Activated B cell treated with CpG ODN at 0.5 μM for 24 hours (primary cell): ENCODE measurements at regions not wholly inside any gene's neighbourhood (a gene's known extent, or its start where the extent isn't known, plus 50 kb on each side); places are given as distances from the start of the nearest gene placed in this dataset.

Experiments
- ATAC-seq: fragments of 200-7000 bp; cut with Tn5 transposase; one replicate; pipeline ENCODE4 v1.10.0; 2021; ENCODE audit warnings: low read depth, mild to moderate bottlenecking, moderate library complexity
- CTCF ChIA-PET: fragments of 350-600 bp; sonication (Branson Sonifier 250); formaldehyde crosslinking; loops from one replicate; lab custom pipeline; 2021; ENCODE audit warnings: antibody characterized with exemption; lab: Charles Lee
- POLR2A ChIA-PET: fragments of 350-600 bp; sonication (Branson Sonifier 250); formaldehyde crosslinking; loops from one replicate; lab custom pipeline; 2021; ENCODE audit warnings: antibody characterized with exemption; lab: Charles Lee
- DNase-seq: peaks from one replicate; pipeline ENCODE4 v3.0.0; 2022
- H3K27ac Mint-ChIP-seq: one replicate; pipeline ENCODE4 v1.8.0; 2020; ENCODE audit warnings: mixed read lengths
- H3K27me3 Mint-ChIP-seq: one replicate; pipeline ENCODE4 v1.8.0; 2021; ENCODE audit warnings: mixed read lengths
- H3K36me3 Mint-ChIP-seq: one replicate; pipeline ENCODE4 v1.8.0; 2021; ENCODE audit warnings: low read depth, mixed read lengths
- H3K4me1 Mint-ChIP-seq: one replicate; pipeline ENCODE4 v1.8.0; 2021; ENCODE audit warnings: mixed read lengths
- H3K4me3 Mint-ChIP-seq: one replicate; pipeline ENCODE4 v1.8.0; 2020; ENCODE audit warnings: mild to moderate bottlenecking, mixed read lengths
- H3K9me3 Mint-ChIP-seq: one replicate; pipeline ENCODE4 v1.8.0; 2020; ENCODE audit warnings: mixed read lengths
- intact Hi-C: fragments of 100-400 bp; cut with micrococcal nuclease; formaldehyde crosslinking; loops from one replicate; pipeline ENCODE4 v1.15.1; 2024
- TF ChIP-seq, protein P1 (sequence below): fragments of 200-600 bp; IDR thresholded peaks from one replicate; pipeline ENCODE4 v1.8.0; 2022; ENCODE audit warnings: antibody characterized with exemption, mild to moderate bottlenecking

DNA sequence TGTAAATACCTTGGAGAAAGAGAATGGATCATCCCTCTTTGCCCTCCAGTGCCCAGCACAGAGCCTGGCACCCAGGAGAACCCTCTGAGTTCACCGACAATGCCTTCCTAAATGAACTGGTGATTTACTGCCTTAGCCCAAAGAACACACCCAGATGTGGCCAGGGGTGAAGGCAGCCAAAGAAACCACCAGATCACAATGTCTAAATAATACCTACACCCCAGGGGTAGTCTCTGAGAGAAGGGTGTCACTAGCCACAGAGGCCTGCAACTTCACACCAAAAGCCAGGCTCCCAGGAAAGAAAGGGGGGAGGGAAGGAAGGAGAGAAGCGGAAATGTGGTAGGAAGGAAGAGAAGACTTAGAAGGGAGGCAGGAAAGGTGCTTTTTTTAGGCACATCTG, 65.7 kb downstream of the RPL27A start:
- no peak overlapping the region for H3K27ac Mint-ChIP-seq
- TF ChIP-seq, protein P1, sequence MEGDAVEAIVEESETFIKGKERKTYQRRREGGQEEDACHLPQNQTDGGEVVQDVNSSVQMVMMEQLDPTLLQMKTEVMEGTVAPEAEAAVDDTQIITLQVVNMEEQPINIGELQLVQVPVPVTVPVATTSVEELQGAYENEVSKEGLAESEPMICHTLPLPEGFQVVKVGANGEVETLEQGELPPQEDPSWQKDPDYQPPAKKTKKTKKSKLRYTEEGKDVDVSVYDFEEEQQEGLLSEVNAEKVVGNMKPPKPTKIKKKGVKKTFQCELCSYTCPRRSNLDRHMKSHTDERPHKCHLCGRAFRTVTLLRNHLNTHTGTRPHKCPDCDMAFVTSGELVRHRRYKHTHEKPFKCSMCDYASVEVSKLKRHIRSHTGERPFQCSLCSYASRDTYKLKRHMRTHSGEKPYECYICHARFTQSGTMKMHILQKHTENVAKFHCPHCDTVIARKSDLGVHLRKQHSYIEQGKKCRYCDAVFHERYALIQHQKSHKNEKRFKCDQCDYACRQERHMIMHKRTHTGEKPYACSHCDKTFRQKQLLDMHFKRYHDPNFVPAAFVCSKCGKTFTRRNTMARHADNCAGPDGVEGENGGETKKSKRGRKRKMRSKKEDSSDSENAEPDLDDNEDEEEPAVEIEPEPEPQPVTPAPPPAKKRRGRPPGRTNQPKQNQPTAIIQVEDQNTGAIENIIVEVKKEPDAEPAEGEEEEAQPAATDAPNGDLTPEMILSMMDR, result no peak
- ChIA-PET CTCF (no interaction called here), POLR2A (no interaction called here)
- H3K27me3 Mint-ChIP-seq, result peaks cover 9% of the 10 kb centered on the region
- H3K4me3 Mint-ChIP-seq, result no peak overlapping the region
- DNase-seq, result no peak
- peaks cover 3% of the 10 kb centered on the region for H3K4me1 Mint-ChIP-seq
- intact Hi-C loops, result no loop called here
- H3K9me3 Mint-ChIP-seq, result no peaks in the 10 kb centered on the region
- no peaks in the 10 kb centered on the region for H3K36me3 Mint-ChIP-seq
- no peak for ATAC-seq

DNA sequence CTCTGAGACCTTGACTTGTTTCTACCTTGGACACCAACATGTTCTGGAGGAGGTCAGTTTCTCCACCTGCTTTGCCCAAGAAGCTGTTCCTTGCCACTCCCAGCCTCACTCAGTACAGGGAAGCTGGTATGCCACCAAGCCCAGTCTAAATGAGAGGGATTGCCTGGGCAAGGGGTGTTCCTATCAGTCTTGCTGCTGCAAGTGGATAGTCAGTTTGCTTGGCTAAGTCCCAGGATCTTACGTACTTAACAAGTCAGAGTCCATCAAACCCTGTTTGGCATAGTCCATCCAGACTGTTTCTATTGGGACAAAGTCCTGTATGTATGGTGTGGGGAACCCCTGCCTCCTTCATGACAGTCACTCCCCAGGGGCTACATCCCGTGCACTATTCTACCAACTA, 66.6 kb downstream of the RPL27A start:
- H3K27me3 Mint-ChIP-seq, result peaks cover 9% of the 10 kb centered on the region
- ATAC-seq (no peak), DNase-seq (no peak)
- no peaks in the 10 kb centered on the region for H3K9me3 Mint-ChIP-seq
- H3K36me3 Mint-ChIP-seq, result no peaks in the 10 kb centered on the region
- no peak overlapping the region for H3K4me3 Mint-ChIP-seq
- peaks cover 3% of the 10 kb centered on the region for H3K4me1 Mint-ChIP-seq
- intact Hi-C loops, result no loop called here
- TF ChIP-seq, protein P1, result no peak
- POLR2A ChIA-PET, result no interaction called here
- CTCF ChIA-PET, result interaction anchor here (1.1 kb wide), 1 partner anchor 29 kb away, joined by 3 read pairs; no protein-coding TSS in a partner anchor
- no peak overlapping the region for H3K27ac Mint-ChIP-seq

DNA sequence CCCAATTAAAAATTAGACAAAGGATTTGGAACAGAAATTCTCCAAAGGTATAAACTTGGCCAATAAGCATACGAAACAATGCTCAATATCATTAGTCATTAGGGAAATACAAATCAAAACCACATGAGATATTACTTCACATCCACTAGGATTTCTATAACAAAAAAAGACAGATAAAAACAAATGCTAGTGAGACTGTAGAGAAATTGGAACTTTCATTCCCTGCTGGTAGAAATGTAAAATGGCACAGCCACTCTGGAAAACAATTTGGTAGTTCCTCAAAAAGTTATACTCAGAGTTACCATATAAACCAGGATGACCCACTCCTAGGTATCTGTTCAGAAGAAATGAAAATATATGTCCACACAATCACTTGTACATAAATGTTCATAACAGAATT, 71.6 kb downstream of the RPL27A start:
- Mint-ChIP-seq H3K4me3 (no peak overlapping the region), H3K4me1 (no peaks in the 10 kb centered on the region), H3K36me3 (no peaks in the 10 kb centered on the region), H3K27me3 (peaks cover 6% of the 10 kb centered on the region), H3K27ac (no peak overlapping the region), H3K9me3 (peaks cover 1% of the 10 kb centered on the region)
- ChIA-PET CTCF (no interaction called here), POLR2A (no interaction called here)
- TF ChIP-seq, protein P1, result no peak
- intact Hi-C loops, result no loop called here
- no peak for DNase-seq
- ATAC-seq, result no peak

DNA sequence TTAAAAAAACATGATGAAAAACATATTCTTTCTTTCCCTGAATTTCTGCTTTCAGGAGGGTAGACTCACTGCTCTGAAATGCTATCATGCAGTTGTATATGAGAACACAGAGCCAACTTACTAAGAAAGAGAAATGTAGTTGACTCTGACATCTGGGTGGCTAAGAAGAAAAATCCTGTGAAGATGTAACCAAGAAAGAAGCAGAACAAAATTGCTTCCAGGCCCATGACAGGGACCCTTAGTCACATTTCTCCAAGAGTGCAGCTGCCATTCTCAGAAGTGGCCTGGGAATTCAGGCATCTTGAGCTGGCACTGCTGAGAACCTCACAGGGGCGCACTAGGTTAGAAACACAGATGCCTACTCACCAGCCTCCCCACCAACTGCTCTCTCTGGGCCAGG, 73.6 kb downstream of the RPL27A start:
- ChIA-PET POLR2A (no interaction called here), CTCF (interaction anchor here (0.6 kb wide), 1 partner anchor 15 kb away, joined by 3 read pairs; no protein-coding TSS in a partner anchor)
- DNase-seq (no peak), ATAC-seq (no peak)
- Mint-ChIP-seq H3K36me3 (no peaks in the 10 kb centered on the region), H3K9me3 (peaks cover 1% of the 10 kb centered on the region), H3K27me3 (peaks cover 2% of the 10 kb centered on the region), H3K4me1 (no peaks in the 10 kb centered on the region), H3K4me3 (no peak overlapping the region), H3K27ac (no peak overlapping the region)
- TF ChIP-seq, protein P1, result no peak
- intact Hi-C loops, result no loop called here

DNA sequence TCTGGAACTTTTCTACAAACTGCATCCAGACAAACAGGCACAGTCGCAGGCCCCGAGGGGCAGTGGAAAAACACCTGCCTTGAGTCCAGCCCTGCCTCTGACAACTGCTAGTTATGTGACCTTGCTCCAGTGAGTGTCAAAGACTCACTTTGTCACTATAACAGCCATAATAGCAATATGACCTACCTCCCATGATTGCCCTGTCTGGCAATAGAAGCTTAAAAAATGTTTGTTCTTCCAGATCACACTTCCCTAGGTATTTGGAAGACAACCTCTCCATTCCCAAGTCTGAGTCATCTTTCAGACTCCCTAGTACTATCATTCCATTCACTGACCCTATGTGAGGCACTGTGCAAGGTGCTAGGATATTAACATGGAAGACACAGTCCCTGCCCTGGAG, 74.5 kb downstream of the RPL27A start:
- ChIA-PET POLR2A (no interaction called here), CTCF (no interaction called here)
- no peaks in the 10 kb centered on the region for H3K36me3 Mint-ChIP-seq
- intact Hi-C loops, result no loop called here
- H3K4me3 Mint-ChIP-seq, result no peak overlapping the region
- TF ChIP-seq, protein P1, result no peak
- no peaks in the 10 kb centered on the region for H3K4me1 Mint-ChIP-seq
- H3K27me3 Mint-ChIP-seq, result no peaks in the 10 kb centered on the region
- peaks cover 1% of the 10 kb centered on the region for H3K9me3 Mint-ChIP-seq
- H3K27ac Mint-ChIP-seq, result no peak overlapping the region
- DNase-seq (no peak), ATAC-seq (no peak)
